K562 (cell line): ENCODE measurements at regions not wholly inside any gene's neighbourhood (a gene's known extent, or its start where the extent isn't known, plus 50 kb on each side); places are given as distances from the start of the nearest gene placed in this dataset.

ENCODE experiments used
- ATAC-seq: fragments of 200-7000 bp; cut with Tn5 transposase; 3 replicates; pipeline ENCODE4 v1.9.1; 2020; ENCODE audit warnings: moderate library complexity
- BruUV-seq: library from RNA; stranded (reverse); fragments of 400-500 nt; replicated peaks from 2 replicates; lab custom pipeline; 2021; lab: Mats Ljungman, UMichigan
- CTCF ChIA-PET: fragments of 300-600 bp; formaldehyde crosslinking; extraction: SDS; loops from one replicate; lab custom pipeline; 2021; ENCODE audit warnings: low intra/inter-chr PET ratio; lab: Yijun Ruan, JAX
- POLR2A ChIA-PET: fragments of 300-600, 350-650 bp; sonication (Branson Sonifier 250); formaldehyde crosslinking; extraction: SDS; loops from one replicate; lab custom pipeline; 2021; ENCODE audit warnings: antibody characterized with exemption, inconsistent platforms; lab: Yijun Ruan, JAX
- DNase-seq, 4 experiments: peaks; one replicate each; pipeline versions ENCODE4 v3.0.0 to v3.0.0-alpha.2; 2011 to 2018; ENCODE audit warnings: low spot score in 3 of 4, mixed read lengths in 3 of 4; ENCODE audit errors: extremely low read depth in 1 of 4
- FAIRE-seq: peaks from 2 replicates; lab custom pipeline; 2011; peaks lifted over from hg19 to GRCh38; lab: Jason Lieb, UNC
- H2AFZ ChIP-seq: 2 replicates; pipeline ENCODE4 v1.6.0; 2011; ENCODE audit warnings: low read depth, low read length, control low read depth, inconsistent platforms
- H3K27ac ChIP-seq: fragments of 200-600 bp; 3 replicates; pipeline ENCODE4 v1.8.0; 2011; ENCODE audit warnings: low read depth, mild to moderate bottlenecking, control low read depth, inconsistent platforms, low read length, moderate library complexity, mixed read lengths; ENCODE audit errors: extremely low read depth
- H3K27me3 ChIP-seq, 2 experiments: fragments of 300-600 bp in 1 of 2; 2 replicates in 1 of 2; 3 replicates in 1 of 2; pipeline versions ENCODE4 v1.6.0 to v1.8.0; 2011; ENCODE audit warnings: inconsistent platforms in 2 of 2, low read length in 2 of 2, mild to moderate bottlenecking in 1 of 2, mixed read lengths in 1 of 2, moderate library complexity in 1 of 2; ENCODE audit not compliant: control insufficient read depth in 2 of 2, insufficient read depth in 2 of 2
- H3K36me3 ChIP-seq: fragments of 300-600 bp; 3 replicates; pipeline ENCODE4 v1.8.0; 2011; ENCODE audit warnings: mild to moderate bottlenecking, low read length, inconsistent platforms; ENCODE audit not compliant: control insufficient read depth, insufficient read depth
- H3K4me1 ChIP-seq, 2 experiments: fragments of 200-600 bp in 1 of 2; replicated peaks in 1 of 2; 2 replicates in 1 of 2; 3 replicates in 1 of 2; pipeline versions ENCODE4 v1.5.1 to v1.8.0; 2011; ENCODE audit warnings: inconsistent platforms in 2 of 2, low read length in 2 of 2, mild to moderate bottlenecking in 1 of 2, mixed read lengths in 1 of 2, moderate library complexity in 1 of 2; ENCODE audit not compliant: control insufficient read depth in 2 of 2, insufficient read depth in 2 of 2
- H3K4me2 ChIP-seq: 2 replicates; pipeline ENCODE4 v1.6.1; 2011; ENCODE audit warnings: low read length, control low read depth, inconsistent platforms, mixed read lengths; ENCODE audit not compliant: insufficient read depth
- H3K4me3 ChIP-seq: fragments of 200-600 bp; sonication (generic), shearing (Covaris generic); 2 replicates; pipeline ENCODE4 v1.5.1; 2016; ENCODE audit warnings: control low read depth, inconsistent platforms
- H3K79me2 ChIP-seq: fragments of 200-600 bp; 3 replicates; pipeline ENCODE4 v1.8.0; 2011; ENCODE audit warnings: low read length, inconsistent platforms; ENCODE audit not compliant: control insufficient read depth, insufficient read depth
- H3K9ac ChIP-seq, 2 experiments: 2 replicates each; pipeline versions ENCODE4 v1.6.0 to v1.6.1; 2011; ENCODE audit warnings: low read depth in 2 of 2, low read length in 2 of 2, control low read depth in 1 of 2, inconsistent platforms in 1 of 2, mild to moderate bottlenecking in 1 of 2, mixed read lengths in 1 of 2; ENCODE audit not compliant: insufficient read depth in 1 of 2
- H3K9me1 ChIP-seq: one replicate; pipeline ENCODE4 v1.6.0; 2011; ENCODE audit warnings: inconsistent platforms, mild to moderate bottlenecking, low read length, moderate library complexity; ENCODE audit not compliant: control insufficient read depth, insufficient read depth
- H3K9me3 ChIP-seq: replicated peaks from 2 replicates; pipeline ENCODE4 v1.5.1; 2011; ENCODE audit warnings: low read depth, low read length, inconsistent platforms; ENCODE audit not compliant: control insufficient read depth, insufficient read depth
- H4K20me1 ChIP-seq: replicated peaks from 2 replicates; pipeline ENCODE4 v1.6.1; 2011; ENCODE audit warnings: low read length, inconsistent platforms, mixed read lengths; ENCODE audit not compliant: control insufficient read depth, insufficient read depth
- BHLHE40 ChIP-seq: IDR thresholded peaks from 2 replicates; pipeline ENCODE4 v1.6.1; 2011; ENCODE audit warnings: low read length, improper control_type of control experiment
- CEBPB ChIP-seq: fragments of 450-650 bp; IDR thresholded peaks from 2 replicates; pipeline ENCODE4 v1.6.1; 2016; ENCODE audit warnings: missing genetic modification characterization, missing compliant biosample characterization
- CEBPG ChIP-seq, 3 experiments: fragments of 200-800 bp in 1 of 3; sonication (Bioruptor generic) in 1 of 3; sonication (generic) in 1 of 3; formaldehyde crosslinking in 1 of 3; IDR thresholded peaks in 2 of 3; conservative IDR thresholded peaks in 1 of 3; 2 replicates each; pipeline versions ENCODE4 v1.6.1 to v1.8.0; 2016 to 2022; ENCODE audit warnings: missing compliant biosample characterization in 2 of 3, missing genetic modification characterization in 2 of 3, mild to moderate bottlenecking in 1 of 3, missing genetic modification reagents in 1 of 3
- HDAC6 ChIP-seq: IDR thresholded peaks from 2 replicates; pipeline ENCODE4 v1.6.1; 2012; ENCODE audit warnings: low read depth, mild to moderate bottlenecking, control low read depth, inconsistent platforms, low read length, moderate library complexity
- NFE2 ChIP-seq: IDR thresholded peaks from 2 replicates; pipeline ENCODE4 v1.6.1; 2014; ENCODE audit warnings: antibody characterized with exemption, low read depth
- NR3C1 ChIP-seq: sonication (generic); formaldehyde crosslinking; IDR thresholded peaks from 2 replicates; pipeline ENCODE4 v1.8.1; 2022; ENCODE audit warnings: missing genetic modification reagents
- POU5F1 ChIP-seq: fragments of 150-350 bp; IDR thresholded peaks from 2 replicates; pipeline ENCODE4 v1.6.1; 2014; ENCODE audit warnings: borderline replicate concordance, low read length, low read depth, mild to moderate bottlenecking; ENCODE audit not compliant: partially characterized antibody
- SAP30 ChIP-seq: fragments of 200-600 bp; sonication (generic); IDR thresholded peaks from 2 replicates; pipeline ENCODE4 v1.6.1; 2012; ENCODE audit warnings: borderline replicate concordance, low read depth, mild to moderate bottlenecking, moderate library complexity, low read length, control low read depth, inconsistent platforms; ENCODE audit not compliant: insufficient read depth, poor library complexity, severe bottlenecking
- TAF15 ChIP-seq: fragments of 200-400 bp; formaldehyde crosslinking; IDR thresholded peaks from 2 replicates; pipeline ENCODE4 v1.6.1; 2017; ENCODE audit warnings: mild to moderate bottlenecking, low read depth, low read length, moderate library complexity
- ZNF263 ChIP-seq: sonication (generic); formaldehyde crosslinking; IDR thresholded peaks from 2 replicates; pipeline ENCODE4 v1.8.0; 2022; ENCODE audit warnings: mild to moderate bottlenecking, missing genetic modification reagents, borderline replicate concordance
- ZNF395 ChIP-seq: fragments of 200-800 bp; sonication (Bioruptor generic); IDR thresholded peaks from 2 replicates; pipeline ENCODE4 v1.6.1; 2017; ENCODE audit warnings: missing genetic modification characterization, missing compliant biosample characterization
- ZNF436 ChIP-seq: fragments of 250-450, 450-650 bp; sonication (Bioruptor Pico); formaldehyde crosslinking; IDR thresholded peaks from 2 replicates; pipeline ENCODE4 v1.7.0; 2020; ENCODE audit warnings: mild to moderate bottlenecking
- ZNF717 ChIP-seq: fragments of 250-450 bp; sonication (Bioruptor Pico); IDR thresholded peaks from 2 replicates; pipeline ENCODE4 v1.5.0; 2021
- ZNF740 ChIP-seq, 3 experiments: fragments of 200-800 bp in 1 of 3; sonication (Bioruptor generic) in 1 of 3; sonication (generic) in 1 of 3; formaldehyde crosslinking in 1 of 3; IDR thresholded peaks; 2 replicates each; pipeline versions ENCODE4 v1.6.1 to v1.8.0; 2016 to 2022; ENCODE audit warnings: mild to moderate bottlenecking in 2 of 3, missing compliant biosample characterization in 2 of 3, missing genetic modification characterization in 2 of 3, missing genetic modification reagents in 1 of 3
- WGBS: fragments of 100-300 bp; shearing (Covaris generic); methylation state at CpG from one replicate; pipeline ENCODE4 v1.1.6; 2016; ENCODE audit warnings: low coverage, mixed read lengths; ENCODE audit not compliant: insufficient coverage; ENCODE audit errors: missing lambda C conversion rate; 5-methylcytosine and 5-hydroxymethylcytosine counted together
- in situ Hi-C: fragments of 300-500 bp; cut with MboI; formaldehyde crosslinking; loops from 4 replicates; pipeline ENCODE4 v1.15.0; 2018; ENCODE audit warnings: inconsistent platforms, mixed read lengths
- intact Hi-C: fragments of 100-400 bp; cut with micrococcal nuclease; formaldehyde crosslinking; loops from 2 replicates; pipeline ENCODE4 v1.14.2; 2022
- TF ChIP-seq, protein P1 (sequence below): fragments of 200-800 bp; sonication (Bioruptor generic); IDR thresholded peaks from 2 replicates; pipeline ENCODE4 v1.6.1; 2017; ENCODE audit warnings: missing genetic modification characterization, missing compliant biosample characterization

DNA sequence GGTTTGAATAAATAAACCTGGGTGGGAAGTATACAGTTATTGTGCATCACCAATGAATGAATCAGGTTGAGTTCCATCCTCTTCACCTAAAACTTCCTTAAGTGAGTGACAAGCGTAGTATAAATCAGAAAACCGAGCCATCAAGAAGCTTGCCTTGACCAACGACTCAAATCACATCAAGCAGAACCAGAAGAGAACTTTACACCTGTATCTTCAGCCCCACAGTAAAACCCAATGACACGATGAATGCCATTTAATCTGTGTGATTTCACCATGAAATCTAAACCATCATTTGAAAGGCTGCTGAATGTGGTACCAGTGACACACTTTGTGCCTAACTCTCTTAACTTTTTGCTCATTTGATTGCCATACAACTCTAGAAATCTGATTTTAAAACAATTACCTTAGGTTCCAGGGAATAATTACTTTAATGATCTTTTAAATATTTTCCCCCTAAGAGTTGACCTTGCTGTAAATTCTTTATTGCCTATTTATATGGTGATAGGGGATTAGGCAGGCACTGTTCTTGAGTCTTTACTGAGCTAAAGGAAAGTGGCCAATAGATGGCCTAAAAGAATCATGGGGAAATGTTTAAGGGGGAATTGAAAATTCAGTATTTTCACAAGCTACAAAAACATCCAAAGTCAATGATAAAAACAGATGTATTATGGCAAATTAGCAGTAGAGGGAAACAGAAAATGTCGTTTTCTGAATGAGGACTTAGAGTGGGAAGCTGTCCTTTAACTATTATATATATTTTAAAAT, 152.0 kb upstream of the EYA4 start (continued):
- TF ChIP-seq ZNF740 (CRISPR knock-in tag; IDR thresholded peaks at IDR 0.05) (no peak), ZNF740 (tag; IDR thresholded peaks at IDR 0.05) (no peak), NFE2 (no peak), SAP30 (no peak), NR3C1 (CRISPR knock-in tag) (no peak), HDAC6 (no peak)
- TF ChIP-seq, all 486 proteins: peak for 0

DNA sequence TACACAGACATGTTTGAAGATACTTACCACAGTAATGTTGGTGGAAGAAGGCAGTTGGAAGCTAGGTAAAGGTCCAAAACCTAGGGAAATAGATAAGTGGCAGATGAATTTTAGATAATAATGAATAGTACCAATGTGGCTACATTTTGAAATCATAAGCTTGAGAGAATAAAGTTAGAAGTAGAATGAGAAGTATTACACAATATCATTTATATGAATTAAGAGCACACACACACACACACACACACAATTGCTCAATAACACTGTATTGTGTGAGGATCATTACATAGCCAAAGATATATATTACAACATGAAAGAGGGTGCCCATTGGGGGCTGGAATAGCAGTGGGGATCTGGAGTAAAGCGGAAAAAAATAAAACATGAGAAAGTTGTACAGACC, 149.0 kb upstream of the EYA4 start:
- no peak overlapping the region for H3K4me2 ChIP-seq
- H2AFZ ChIP-seq = no peak overlapping the region
- H3K9me1 ChIP-seq = no peaks in the 10 kb centered on the region
- intact Hi-C loops = no loop called here
- no peak for TF ChIP-seq CEBPG (CRISPR knock-in tag; IDR thresholded peaks at IDR 0.05)
- TF ChIP-seq CEBPG (tag; conservative IDR thresholded peaks at IDR 0.05 in 1 of 2, IDR thresholded peaks at IDR 0.05 in 1 of 2) = peak in 1 of 2 experiments; percentile 64; a peak in 1 of 4 replicates
- no peak for TF ChIP-seq ZNF436 (CRISPR knock-in tag)
- no peak for TF ChIP-seq BHLHE40
- TF ChIP-seq POU5F1 = no peak
- no peak for TF ChIP-seq ZNF263
- no peak for TF ChIP-seq ZNF717 (CRISPR knock-in tag)
- TF ChIP-seq TAF15 = no peak
- TF ChIP-seq, protein P1, sequence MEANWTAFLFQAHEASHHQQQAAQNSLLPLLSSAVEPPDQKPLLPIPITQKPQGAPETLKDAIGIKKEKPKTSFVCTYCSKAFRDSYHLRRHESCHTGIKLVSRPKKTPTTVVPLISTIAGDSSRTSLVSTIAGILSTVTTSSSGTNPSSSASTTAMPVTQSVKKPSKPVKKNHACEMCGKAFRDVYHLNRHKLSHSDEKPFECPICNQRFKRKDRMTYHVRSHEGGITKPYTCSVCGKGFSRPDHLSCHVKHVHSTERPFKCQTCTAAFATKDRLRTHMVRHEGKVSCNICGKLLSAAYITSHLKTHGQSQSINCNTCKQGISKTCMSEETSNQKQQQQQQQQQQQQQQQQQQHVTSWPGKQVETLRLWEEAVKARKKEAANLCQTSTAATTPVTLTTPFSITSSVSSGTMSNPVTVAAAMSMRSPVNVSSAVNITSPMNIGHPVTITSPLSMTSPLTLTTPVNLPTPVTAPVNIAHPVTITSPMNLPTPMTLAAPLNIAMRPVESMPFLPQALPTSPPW = no peak
- no peak for TF ChIP-seq ZNF395 (CRISPR knock-in tag)
- TF ChIP-seq CEBPB = peak; percentile 71
- DNase-seq (no peak), FAIRE-seq (no peak), ATAC-seq (no peak)
- WGBS = 0% methylated on average over 1 of the region's 1 CpG
- ChIA-PET POLR2A (no interaction called here), CTCF (no interaction called here)
- H3K36me3 ChIP-seq = no peaks in the 10 kb centered on the region
- H3K9ac ChIP-seq = no peak overlapping the region
- in situ Hi-C loops = no loop called here
- no peak overlapping the region for H3K4me3 ChIP-seq
- no peaks in the 10 kb centered on the region for H3K9me3 ChIP-seq
- H3K27ac ChIP-seq = no peak overlapping the region
- no peaks in the 10 kb centered on the region for H3K4me1 ChIP-seq
- H3K79me2 ChIP-seq = no peaks in the 10 kb centered on the region
- no peaks in the 10 kb centered on the region for H4K20me1 ChIP-seq
- no peaks in the 10 kb centered on the region for H3K27me3 ChIP-seq
- no TSS peak for BruUV-seq
